ENCODE measurements at regions not wholly inside any gene's neighbourhood (a gene's known extent, or its start where the extent isn't known, plus 50 kb on each side); places are given as distances from the start of the nearest gene placed in this dataset.

- ATAC-seq (no peak), DNase-seq (ENCODE audit: low read depth, low spot score) (no peak)
- no peak overlapping the region for H2AFZ ChIP-seq (ENCODE audit: low read depth, low read length, poor library complexity, severe bottlenecking)
- H3K4me3 ChIP-seq (replicated peaks in 1 of 2; ENCODE audit: low read depth in 1 of 2, low read length in 2 of 2): no peak overlapping the region
- no peak overlapping the region for H3K27ac ChIP-seq (ENCODE audit: low read depth, low read length)
- no peaks in the 10 kb centered on the region for H3K36me3 ChIP-seq (ENCODE audit: control insufficient read depth in 1 of 2, insufficient read depth in 2 of 2, low read length in 2 of 2)
- peaks cover 11 to 14% of the 10 kb centered on the region in 2 experiments; a peak in 3 of 4 replicates for H3K4me1 ChIP-seq (ENCODE audit: control insufficient read depth in 1 of 2, insufficient read depth in 2 of 2, low read length in 2 of 2)
- H3K4me2 ChIP-seq (ENCODE audit: low read length): no peak overlapping the region
- no peak overlapping the region for H3K9ac ChIP-seq (ENCODE audit: low read length)
- TF ChIP-seq TCF7L2 (IDR thresholded peaks at IDR 0.05; ENCODE audit: borderline replicate concordance, extremely low read depth, insufficient read depth, insufficient read length): no peak
- no peak for TF ChIP-seq ZBTB33 (IDR thresholded peaks at IDR 0.05; ENCODE audit: extremely low read depth, insufficient replicate concordance, low read length)
- TF ChIP-seq CBX3 (IDR thresholded peaks at IDR 0.05; ENCODE audit: low read depth): no peak
- POLR2A ChIA-PET: no interaction called here
- intact Hi-C loops (cut with micrococcal nuclease): no loop called here
- BruUV-seq (replicated peaks): no TSS peak
- no peaks in the 10 kb centered on the region for H3K79me2 ChIP-seq (ENCODE audit: insufficient read depth, low read length)
- H4K20me1 ChIP-seq (ENCODE audit: insufficient read depth): no peaks in the 10 kb centered on the region
- CTCF ChIA-PET: no interaction called here
- no peaks in the 10 kb centered on the region for H3K9me3 ChIP-seq (ENCODE audit: control insufficient read depth in 1 of 2, insufficient read depth in 1 of 2, low read depth in 1 of 2, low read length in 2 of 2)
- peaks cover 22% of the 10 kb centered on the region; the same call in 1 of the 2 replicates for H3K27me3 ChIP-seq (ENCODE audit: insufficient read depth, low read length)
- H3K9me2 ChIP-seq (ENCODE audit: insufficient read depth): no peaks in the 10 kb centered on the region
- RAD21 ChIA-PET (ENCODE audit: low non-redundant PET in 1 of 2, low total read pairs in 2 of 2, uncharacterized antibody in 2 of 2, unreplicated experiment in 2 of 2): no interaction called here
Measured at GRCh38 chr1:181314010-181314409, 169.3 kb upstream of the CACNA1E start.

GRCh38 chr1:181314959-181315358, 168.4 kb upstream of the CACNA1E start:
- peaks cover 11 to 12% of the 10 kb centered on the region in 2 experiments; a peak in 3 of 4 replicates for H3K4me1 ChIP-seq (ENCODE audit: control insufficient read depth in 1 of 2, insufficient read depth in 2 of 2, low read length in 2 of 2)
- BruUV-seq (replicated peaks): no TSS peak
- CTCF ChIA-PET: interaction anchor here (0.9 kb wide), 1 partner anchor 108 kb away, joined by 3 read pairs; no protein-coding TSS in a partner anchor
- POLR2A ChIA-PET: no interaction called here
- H3K79me2 ChIP-seq (ENCODE audit: insufficient read depth, low read length): no peaks in the 10 kb centered on the region
- H2AFZ ChIP-seq (ENCODE audit: low read depth, low read length, poor library complexity, severe bottlenecking): no peak overlapping the region
- no peak overlapping the region for H3K9ac ChIP-seq (ENCODE audit: low read length)
- H3K27ac ChIP-seq (ENCODE audit: low read depth, low read length): no peak overlapping the region
- intact Hi-C loops (cut with micrococcal nuclease): no loop called here
- H3K9me2 ChIP-seq (ENCODE audit: insufficient read depth): no peaks in the 10 kb centered on the region
- no peaks in the 10 kb centered on the region for H4K20me1 ChIP-seq (ENCODE audit: insufficient read depth)
- no peak for DNase-seq (ENCODE audit: low read depth, low spot score)
- no peaks in the 10 kb centered on the region for H3K36me3 ChIP-seq (ENCODE audit: control insufficient read depth in 1 of 2, insufficient read depth in 2 of 2, low read length in 2 of 2)
- H3K4me2 ChIP-seq (ENCODE audit: low read length): no peak overlapping the region
- no peaks in the 10 kb centered on the region for H3K9me3 ChIP-seq (ENCODE audit: control insufficient read depth in 1 of 2, insufficient read depth in 1 of 2, low read depth in 1 of 2, low read length in 2 of 2)
- RAD21 ChIA-PET (ENCODE audit: low non-redundant PET in 1 of 2, low total read pairs in 2 of 2, uncharacterized antibody in 2 of 2, unreplicated experiment in 2 of 2): no interaction called here
- ATAC-seq: no peak
- peaks cover 25% of the 10 kb centered on the region; the same call in 1 of the 2 replicates for H3K27me3 ChIP-seq (ENCODE audit: insufficient read depth, low read length)
- no peak overlapping the region for H3K4me3 ChIP-seq (replicated peaks in 1 of 2; ENCODE audit: low read depth in 1 of 2, low read length in 2 of 2)
- TF ChIP-seq SP1 (IDR thresholded peaks at IDR 0.05; ENCODE audit: low read depth) (no peak), CBX3 (IDR thresholded peaks at IDR 0.05; ENCODE audit: low read depth) (no peak), POLR2AphosphoS5 (IDR thresholded peaks at IDR 0.05; ENCODE audit: low read depth, low read length) (no peak), ZBTB33 (IDR thresholded peaks at IDR 0.05; ENCODE audit: extremely low read depth, insufficient replicate concordance, low read length) (no peak), FOSL1 (IDR thresholded peaks at IDR 0.05; ENCODE audit: low read depth) (no peak), CTCF (IDR thresholded peaks at IDR 0.05 in 2 of 3, conservative IDR thresholded peaks at IDR 0.05 in 1 of 3; ENCODE audit: borderline replicate concordance in 1 of 3, insufficient read depth in 1 of 3, low read depth in 2 of 3, low read length in 2 of 3) (no peak), REST (IDR thresholded peaks at IDR 0.05; ENCODE audit: low read depth) (no peak)
